Ishikawa (cell line): ENCODE measurements at regions not wholly inside any gene's neighbourhood (a gene's known extent, or its start where the extent isn't known, plus 50 kb on each side); places are given as distances from the start of the nearest gene placed in this dataset.

Source experiments
- CREB1 ChIP-seq: IDR thresholded peaks from 2 replicates; pipeline ENCODE4 v1.6.1; 2012; ENCODE audit warnings: low read depth
- EP300 ChIP-seq: IDR thresholded peaks from 2 replicates; pipeline ENCODE4 v1.6.1; 2012; ENCODE audit warnings: borderline replicate concordance
- MAX ChIP-seq: IDR thresholded peaks from 2 replicates; pipeline ENCODE4 v1.6.1; 2012
- RAD21 ChIP-seq: IDR thresholded peaks from 2 replicates; pipeline ENCODE4 v1.6.1; 2012; ENCODE audit warnings: low read depth
- REST ChIP-seq: IDR thresholded peaks from 2 replicates; pipeline ENCODE4 v1.6.1; 2012; ENCODE audit warnings: low read depth, mild to moderate bottlenecking
- TAF1 ChIP-seq: IDR thresholded peaks from 2 replicates; pipeline ENCODE4 v1.6.1; 2012; ENCODE audit warnings: low read depth, mild to moderate bottlenecking
- TEAD4 ChIP-seq: IDR thresholded peaks from 2 replicates; pipeline ENCODE4 v1.6.1; 2012
- USF1 ChIP-seq: IDR thresholded peaks from 2 replicates; pipeline ENCODE4 v1.6.1; 2012

- no peak for TF ChIP-seq EP300
- TF ChIP-seq MAX, result no peak
- no peak for TF ChIP-seq USF1
- no peak for TF ChIP-seq TAF1
- no peak for TF ChIP-seq CREB1
- TF ChIP-seq REST, result no peak
- TF ChIP-seq TEAD4, result no peak
- no peak for TF ChIP-seq RAD21
Measured at GRCh38 chr4:175996206-175996605, 69.4 kb upstream of the WDR17 start.
